ENCODE measurements at regions not wholly inside any gene's neighbourhood (a gene's known extent, or its start where the extent isn't known, plus 50 kb on each side); places are given as distances from the start of the nearest gene placed in this dataset.

DNA sequence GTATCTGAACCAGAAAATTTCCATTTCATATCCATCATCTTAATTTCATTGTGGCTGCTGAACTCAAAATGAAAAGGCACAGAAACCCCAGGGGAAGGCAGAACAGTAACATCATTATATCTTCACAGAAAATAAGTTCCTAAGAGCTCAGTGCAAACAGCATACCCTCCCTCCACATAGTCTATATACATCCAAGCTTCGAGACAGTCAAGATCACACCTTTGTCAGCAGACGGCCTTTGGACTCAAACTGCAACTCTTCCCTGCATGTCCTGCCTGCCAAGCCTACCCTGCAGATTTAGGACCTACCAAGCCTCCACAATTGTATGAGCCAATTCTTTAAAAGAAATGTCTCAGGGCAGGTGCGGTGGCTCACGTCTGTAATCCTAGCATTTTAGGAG is 502.1 kb downstream of the SUCLG1 start (continued):
- TF ChIP-seq, protein P1, sequence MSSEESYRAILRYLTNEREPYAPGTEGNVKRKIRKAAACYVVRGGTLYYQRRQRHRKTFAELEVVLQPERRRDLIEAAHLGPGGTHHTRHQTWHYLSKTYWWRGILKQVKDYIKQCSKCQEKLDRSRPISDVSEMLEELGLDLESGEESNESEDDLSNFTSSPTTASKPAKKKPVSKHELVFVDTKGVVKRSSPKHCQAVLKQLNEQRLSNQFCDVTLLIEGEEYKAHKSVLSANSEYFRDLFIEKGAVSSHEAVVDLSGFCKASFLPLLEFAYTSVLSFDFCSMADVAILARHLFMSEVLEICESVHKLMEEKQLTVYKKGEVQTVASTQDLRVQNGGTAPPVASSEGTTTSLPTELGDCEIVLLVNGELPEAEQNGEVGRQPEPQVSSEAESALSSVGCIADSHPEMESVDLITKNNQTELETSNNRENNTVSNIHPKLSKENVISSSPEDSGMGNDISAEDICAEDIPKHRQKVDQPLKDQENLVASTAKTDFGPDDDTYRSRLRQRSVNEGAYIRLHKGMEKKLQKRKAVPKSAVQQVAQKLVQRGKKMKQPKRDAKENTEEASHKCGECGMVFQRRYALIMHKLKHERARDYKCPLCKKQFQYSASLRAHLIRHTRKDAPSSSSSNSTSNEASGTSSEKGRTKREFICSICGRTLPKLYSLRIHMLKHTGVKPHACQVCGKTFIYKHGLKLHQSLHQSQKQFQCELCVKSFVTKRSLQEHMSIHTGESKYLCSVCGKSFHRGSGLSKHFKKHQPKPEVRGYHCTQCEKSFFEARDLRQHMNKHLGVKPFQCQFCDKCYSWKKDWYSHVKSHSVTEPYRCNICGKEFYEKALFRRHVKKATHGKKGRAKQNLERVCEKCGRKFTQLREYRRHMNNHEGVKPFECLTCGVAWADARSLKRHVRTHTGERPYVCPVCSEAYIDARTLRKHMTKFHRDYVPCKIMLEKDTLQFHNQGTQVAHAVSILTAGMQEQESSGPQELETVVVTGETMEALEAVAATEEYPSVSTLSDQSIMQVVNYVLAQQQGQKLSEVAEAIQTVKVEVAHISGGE (tag by site-specific recombination; conservative IDR thresholded peaks at IDR 0.05; ENCODE audit: low read depth): no peak
- TF ChIP-seq ZNF19 (tag by site-specific recombination; IDR thresholded peaks at IDR 0.05; ENCODE audit: low read depth) (no peak), YY2 (tag by site-specific recombination; IDR thresholded peaks at IDR 0.05) (no peak)

DNA sequence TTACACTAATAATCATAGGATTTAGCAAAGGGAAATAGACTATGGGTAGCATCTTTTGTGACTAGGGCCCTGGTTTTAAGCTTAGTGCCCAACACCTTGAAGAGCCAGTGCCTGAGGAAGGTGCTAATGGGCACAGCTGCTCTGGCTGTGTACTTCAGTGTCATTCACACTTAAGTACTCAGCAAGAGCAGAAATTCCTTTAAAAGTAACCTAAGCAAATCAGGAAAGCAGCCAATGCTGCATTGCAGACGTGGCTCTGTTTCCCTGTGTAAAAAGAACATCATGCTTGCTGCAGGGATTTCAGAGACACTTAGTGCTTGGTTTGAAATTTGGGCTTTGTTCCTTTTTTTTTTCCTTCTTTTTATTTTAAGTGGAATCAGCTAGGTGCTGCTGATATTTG is 505.4 kb downstream of the SUCLG1 start:
- H3K4me1 ChIP-seq (ENCODE audit: control insufficient read depth, insufficient read depth, low read length): no peaks in the 10 kb centered on the region
- H3K4me3 ChIP-seq (ENCODE audit: low read depth, low read length): no peak overlapping the region
- no peaks in the 10 kb centered on the region for H3K9me3 ChIP-seq (ENCODE audit: control insufficient read depth, insufficient read depth, low read depth, low read length)
- no peaks in the 10 kb centered on the region for H3K36me3 ChIP-seq (ENCODE audit: control insufficient read depth in 2 of 2, insufficient read depth in 1 of 2, low read length in 2 of 2)
- POLR2A ChIA-PET: no interaction called here
- CTCF ChIA-PET: no interaction called here
- H3K27ac ChIP-seq (ENCODE audit: extremely low read depth, low read depth, low read length): no peak overlapping the region
- TF ChIP-seq ZNF16 (tag by site-specific recombination; IDR thresholded peaks at IDR 0.05; ENCODE audit: low read depth): no peak
- TF ChIP-seq, protein P2, sequence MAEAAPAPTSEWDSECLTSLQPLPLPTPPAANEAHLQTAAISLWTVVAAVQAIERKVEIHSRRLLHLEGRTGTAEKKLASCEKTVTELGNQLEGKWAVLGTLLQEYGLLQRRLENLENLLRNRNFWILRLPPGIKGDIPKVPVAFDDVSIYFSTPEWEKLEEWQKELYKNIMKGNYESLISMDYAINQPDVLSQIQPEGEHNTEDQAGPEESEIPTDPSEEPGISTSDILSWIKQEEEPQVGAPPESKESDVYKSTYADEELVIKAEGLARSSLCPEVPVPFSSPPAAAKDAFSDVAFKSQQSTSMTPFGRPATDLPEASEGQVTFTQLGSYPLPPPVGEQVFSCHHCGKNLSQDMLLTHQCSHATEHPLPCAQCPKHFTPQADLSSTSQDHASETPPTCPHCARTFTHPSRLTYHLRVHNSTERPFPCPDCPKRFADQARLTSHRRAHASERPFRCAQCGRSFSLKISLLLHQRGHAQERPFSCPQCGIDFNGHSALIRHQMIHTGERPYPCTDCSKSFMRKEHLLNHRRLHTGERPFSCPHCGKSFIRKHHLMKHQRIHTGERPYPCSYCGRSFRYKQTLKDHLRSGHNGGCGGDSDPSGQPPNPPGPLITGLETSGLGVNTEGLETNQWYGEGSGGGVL (tag by site-specific recombination; IDR thresholded peaks at IDR 0.05): no peak
- no peak for TF ChIP-seq ZFP3 (tag by site-specific recombination; IDR thresholded peaks at IDR 0.05; ENCODE audit: low read depth)
- no peak for TF ChIP-seq ZNF571 (tag by site-specific recombination; IDR thresholded peaks at IDR 0.05)
- no peak for TF ChIP-seq ZNF24 (tag by site-specific recombination; IDR thresholded peaks at IDR 0.05)
- TF ChIP-seq, protein P3, sequence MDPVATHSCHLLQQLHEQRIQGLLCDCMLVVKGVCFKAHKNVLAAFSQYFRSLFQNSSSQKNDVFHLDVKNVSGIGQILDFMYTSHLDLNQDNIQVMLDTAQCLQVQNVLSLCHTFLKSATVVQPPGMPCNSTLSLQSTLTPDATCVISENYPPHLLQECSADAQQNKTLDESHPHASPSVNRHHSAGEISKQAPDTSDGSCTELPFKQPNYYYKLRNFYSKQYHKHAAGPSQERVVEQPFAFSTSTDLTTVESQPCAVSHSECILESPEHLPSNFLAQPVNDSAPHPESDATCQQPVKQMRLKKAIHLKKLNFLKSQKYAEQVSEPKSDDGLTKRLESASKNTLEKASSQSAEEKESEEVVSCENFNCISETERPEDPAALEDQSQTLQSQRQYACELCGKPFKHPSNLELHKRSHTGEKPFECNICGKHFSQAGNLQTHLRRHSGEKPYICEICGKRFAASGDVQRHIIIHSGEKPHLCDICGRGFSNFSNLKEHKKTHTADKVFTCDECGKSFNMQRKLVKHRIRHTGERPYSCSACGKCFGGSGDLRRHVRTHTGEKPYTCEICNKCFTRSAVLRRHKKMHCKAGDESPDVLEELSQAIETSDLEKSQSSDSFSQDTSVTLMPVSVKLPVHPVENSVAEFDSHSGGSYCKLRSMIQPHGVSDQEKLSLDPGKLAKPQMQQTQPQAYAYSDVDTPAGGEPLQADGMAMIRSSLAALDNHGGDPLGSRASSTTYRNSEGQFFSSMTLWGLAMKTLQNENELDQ (tag by site-specific recombination; IDR thresholded peaks at IDR 0.05; ENCODE audit: low read depth): no peak
- TF ChIP-seq ZNF221 (tag by site-specific recombination; IDR thresholded peaks at IDR 0.05; ENCODE audit: borderline replicate concordance): no peak
- no peak for TF ChIP-seq ZNF837 (tag by site-specific recombination; IDR thresholded peaks at IDR 0.05)
- no peak for TF ChIP-seq ZNF350 (tag by site-specific recombination; IDR thresholded peaks at IDR 0.05)

DNA sequence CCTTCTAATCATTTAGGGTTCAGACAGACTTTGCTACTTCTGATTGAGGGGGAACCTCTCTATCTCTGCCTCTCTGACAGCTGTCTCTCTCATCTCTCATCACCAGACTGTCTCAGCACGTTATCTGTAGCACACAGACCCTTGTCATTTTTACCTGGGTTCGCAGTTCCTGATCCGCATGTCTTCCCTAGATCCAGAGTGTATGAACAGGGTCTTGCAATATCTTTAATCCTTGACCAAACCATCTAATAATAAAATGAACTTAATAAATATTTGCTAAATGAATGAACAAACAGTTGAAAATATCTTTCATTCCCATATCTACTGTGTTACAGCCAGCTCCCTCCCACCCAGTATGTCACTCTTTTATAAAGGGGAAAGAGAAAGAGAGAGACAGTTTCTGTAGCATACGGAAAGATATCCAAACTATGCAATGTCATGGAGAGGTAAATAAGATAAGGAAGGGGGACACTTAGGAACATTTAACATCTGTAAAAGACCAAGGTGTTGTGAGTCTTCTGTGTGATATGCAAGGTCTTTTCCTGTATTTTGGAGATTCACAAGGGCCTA is 507.6 kb downstream of the SUCLG1 start:
- Histone ChIP-seq H3K9me3 (ENCODE audit: control insufficient read depth, insufficient read depth, low read depth, low read length) (no peaks in the 10 kb centered on the region), H3K4me1 (ENCODE audit: control insufficient read depth, insufficient read depth, low read length) (no peaks in the 10 kb centered on the region), H3K27ac (ENCODE audit: extremely low read depth, low read depth, low read length) (no peak overlapping the region), H3K4me3 (ENCODE audit: low read depth, low read length) (no peak overlapping the region), H3K36me3 (ENCODE audit: control insufficient read depth in 2 of 2, insufficient read depth in 1 of 2, low read length in 2 of 2) (no peaks in the 10 kb centered on the region)
- CTCF ChIA-PET: no interaction called here
- POLR2A ChIA-PET: no interaction called here
- TF ChIP-seq ZNF404 (tag by site-specific recombination; IDR thresholded peaks at IDR 0.05) (no peak), ZSCAN23 (tag by site-specific recombination; IDR thresholded peaks at IDR 0.05) (no peak), ZNF266 (tag by site-specific recombination; IDR thresholded peaks at IDR 0.05; ENCODE audit: low read depth) (no peak), KLF8 (tag by site-specific recombination; IDR thresholded peaks at IDR 0.05) (no peak), ZNF311 (tag by site-specific recombination; IDR thresholded peaks at IDR 0.05; ENCODE audit: borderline replicate concordance) (no peak), ZNF670 (tag by site-specific recombination; IDR thresholded peaks at IDR 0.05; ENCODE audit: low read depth) (no peak), KLF10 (tag by site-specific recombination; IDR thresholded peaks at IDR 0.05) (no peak), ZBTB8A (tag by site-specific recombination; IDR thresholded peaks at IDR 0.05) (no peak), HOXA7 (CRISPR knock-in tag; IDR thresholded peaks at IDR 0.05; ENCODE audit: borderline replicate concordance) (no peak), MYNN (tag by site-specific recombination; IDR thresholded peaks at IDR 0.05; ENCODE audit: borderline replicate concordance) (no peak), EGR2 (tag by site-specific recombination; IDR thresholded peaks at IDR 0.05; ENCODE audit: low read depth) (no peak)
- TF ChIP-seq, protein P4, sequence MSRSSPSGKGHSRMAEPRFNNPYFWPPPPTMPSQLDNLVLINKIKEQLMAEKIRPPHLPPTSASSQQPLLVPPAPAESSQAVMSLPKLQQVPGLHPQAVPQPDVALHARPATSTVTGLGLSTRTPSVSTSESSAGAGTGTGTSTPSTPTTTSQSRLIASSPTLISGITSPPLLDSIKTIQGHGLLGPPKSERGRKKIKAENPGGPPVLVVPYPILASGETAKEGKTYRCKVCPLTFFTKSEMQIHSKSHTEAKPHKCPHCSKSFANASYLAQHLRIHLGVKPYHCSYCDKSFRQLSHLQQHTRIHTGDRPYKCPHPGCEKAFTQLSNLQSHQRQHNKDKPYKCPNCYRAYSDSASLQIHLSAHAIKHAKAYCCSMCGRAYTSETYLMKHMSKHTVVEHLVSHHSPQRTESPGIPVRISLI (tag by site-specific recombination; IDR thresholded peaks at IDR 0.05): no peak
- TF ChIP-seq, protein P2 (tag by site-specific recombination; IDR thresholded peaks at IDR 0.05): no peak

Measured in HEK293 (cell line).